Tibial artery (tissue), 4 donors: ENCODE measurements at regions not wholly inside any gene's neighbourhood (a gene's known extent, or its start where the extent isn't known, plus 50 kb on each side); places are given as distances from the start of the nearest gene placed in this dataset.

Experiments
- DNase-seq, 2 donors: peaks; one replicate each; pipeline ENCODE4 v3.0.0-alpha.2; 2019
- H3K27ac ChIP-seq, 2 donors: fragments of 200-600 bp; sonication (generic) in 1 of 2; 1 replicate in 1 of 2; 2 replicates in 1 of 2; pipeline ENCODE4 v1.5.1; 2018 to 2019; ENCODE audit warnings: mild to moderate bottlenecking in 1 of 2
- H3K27me3 ChIP-seq, 2 donors: fragments of 200-600 bp; sonication (generic) in 1 of 2; one replicate each; pipeline versions ENCODE4 v1.5.1 to v1.6.0; 2016 to 2019
- H3K36me3 ChIP-seq, 3 donors: fragments of 200-600 bp; sonication (generic) in 2 of 3; one replicate each; pipeline ENCODE4 v1.5.1; 2016 to 2019; ENCODE audit warnings: mild to moderate bottlenecking in 2 of 3
- H3K4me1 ChIP-seq, 4 donors: fragments of 200-600 bp; sonication (generic) in 2 of 4; 1 replicate in 3 of 4; 2 replicates in 1 of 4; pipeline ENCODE4 v1.5.1; 2016 to 2019
- H3K4me3 ChIP-seq, 2 donors: fragments of 200-600 bp; sonication (generic) in 1 of 2; 1 replicate in 1 of 2; 2 replicates in 1 of 2; pipeline ENCODE4 v1.5.1; 2018 to 2019; ENCODE audit warnings: mild to moderate bottlenecking in 2 of 2
- H3K9me3 ChIP-seq, 3 donors: fragments of 200-600 bp; sonication (generic) in 1 of 3; one replicate each; pipeline ENCODE4 v1.5.1; 2016 to 2019
- intact Hi-C: fragments of 100-400 bp; cut with DNase I; formaldehyde crosslinking; loops from one replicate; pipeline ENCODE4 v1.15.0; 2023; ENCODE audit warnings: low total_unique reads
- TF ChIP-seq, protein P1 (sequence below), 2 experiments: fragments of 200-600 bp in 1 of 2; fragments of 450-650 bp in 1 of 2; IDR thresholded peaks; one replicate each; pipeline ENCODE4 v1.5.1; 2017 to 2019; ENCODE audit warnings: antibody characterized with exemption in 2 of 2, mild to moderate bottlenecking in 1 of 2, moderate library complexity in 1 of 2

- TF ChIP-seq, protein P1, sequence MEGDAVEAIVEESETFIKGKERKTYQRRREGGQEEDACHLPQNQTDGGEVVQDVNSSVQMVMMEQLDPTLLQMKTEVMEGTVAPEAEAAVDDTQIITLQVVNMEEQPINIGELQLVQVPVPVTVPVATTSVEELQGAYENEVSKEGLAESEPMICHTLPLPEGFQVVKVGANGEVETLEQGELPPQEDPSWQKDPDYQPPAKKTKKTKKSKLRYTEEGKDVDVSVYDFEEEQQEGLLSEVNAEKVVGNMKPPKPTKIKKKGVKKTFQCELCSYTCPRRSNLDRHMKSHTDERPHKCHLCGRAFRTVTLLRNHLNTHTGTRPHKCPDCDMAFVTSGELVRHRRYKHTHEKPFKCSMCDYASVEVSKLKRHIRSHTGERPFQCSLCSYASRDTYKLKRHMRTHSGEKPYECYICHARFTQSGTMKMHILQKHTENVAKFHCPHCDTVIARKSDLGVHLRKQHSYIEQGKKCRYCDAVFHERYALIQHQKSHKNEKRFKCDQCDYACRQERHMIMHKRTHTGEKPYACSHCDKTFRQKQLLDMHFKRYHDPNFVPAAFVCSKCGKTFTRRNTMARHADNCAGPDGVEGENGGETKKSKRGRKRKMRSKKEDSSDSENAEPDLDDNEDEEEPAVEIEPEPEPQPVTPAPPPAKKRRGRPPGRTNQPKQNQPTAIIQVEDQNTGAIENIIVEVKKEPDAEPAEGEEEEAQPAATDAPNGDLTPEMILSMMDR (IDR thresholded peaks at IDR 0.05) = no peak
- intact Hi-C loops = no loop called here
These were observed 453.9 kb downstream of the SLITRK5 start for GRCh38 chr13:88125055-88125454.

GRCh38 chr13:88136098-88136790 lies 465.1 kb downstream of the SLITRK5 start:
- DNase-seq = no peak
- intact Hi-C loops = no loop called here
- no peaks in the 10 kb centered on the region for H3K27me3 ChIP-seq
- H3K9me3 ChIP-seq = no peaks in the 10 kb centered on the region
- TF ChIP-seq, protein P1 (IDR thresholded peaks at IDR 0.05) = no peak
- no peaks in the 10 kb centered on the region for H3K4me1 ChIP-seq
- H3K4me3 ChIP-seq = no peak overlapping the region
- H3K27ac ChIP-seq = no peak overlapping the region
- H3K36me3 ChIP-seq = no peaks in the 10 kb centered on the region

More at GRCh38 chr13:88125055-88125454, 453.9 kb downstream of the SLITRK5 start:
- H3K27ac ChIP-seq = no peak overlapping the region
- no peaks in the 10 kb centered on the region for H3K36me3 ChIP-seq
- no peak overlapping the region for H3K4me3 ChIP-seq
- H3K9me3 ChIP-seq = no peaks in the 10 kb centered on the region
- DNase-seq = no peak
- no peaks in the 10 kb centered on the region for H3K4me1 ChIP-seq
- H3K27me3 ChIP-seq = no peaks in the 10 kb centered on the region

GRCh38 chr13:88142653-88143052 lies 471.5 kb downstream of the SLITRK5 start:
- no peak for DNase-seq
- intact Hi-C loops = no loop called here
- TF ChIP-seq, protein P1 (IDR thresholded peaks at IDR 0.05) = no peak
- no peaks in the 10 kb centered on the region for H3K27me3 ChIP-seq
- no peak overlapping the region for H3K4me3 ChIP-seq
- no peak overlapping the region for H3K27ac ChIP-seq
- peaks cover 0 to 4% (median 0%) of the 10 kb centered on the region in 3 donors for H3K9me3 ChIP-seq
- no peaks in the 10 kb centered on the region for H3K4me1 ChIP-seq
- no peaks in the 10 kb centered on the region for H3K36me3 ChIP-seq

- Histone ChIP-seq H3K4me3 (no peak overlapping the region), H3K4me1 (no peaks in the 10 kb centered on the region)
- intact Hi-C loops = no loop called here
These were observed 473.4 kb downstream of the SLITRK5 start for GRCh38 chr13:88144580-88144979.

GRCh38 chr13:88153353-88153752 lies 482.2 kb downstream of the SLITRK5 start:
- H3K27me3 ChIP-seq = no peaks in the 10 kb centered on the region
- intact Hi-C loops = no loop called here
- TF ChIP-seq, protein P1 (IDR thresholded peaks at IDR 0.05) = no peak
- no peak overlapping the region for H3K27ac ChIP-seq
- no peak for DNase-seq
- H3K4me1 ChIP-seq = no peaks in the 10 kb centered on the region
- H3K4me3 ChIP-seq = no peak overlapping the region
- no peaks in the 10 kb centered on the region for H3K9me3 ChIP-seq
- no peaks in the 10 kb centered on the region for H3K36me3 ChIP-seq

More at GRCh38 chr13:88144580-88144979, 473.4 kb downstream of the SLITRK5 start:
- no peaks in the 10 kb centered on the region for H3K36me3 ChIP-seq
- no peaks in the 10 kb centered on the region for H3K27me3 ChIP-seq
- H3K27ac ChIP-seq = no peak overlapping the region
- H3K9me3 ChIP-seq = peaks cover 0 to 4% (median 0%) of the 10 kb centered on the region in 3 donors
- DNase-seq = no peak
- TF ChIP-seq, protein P1 (IDR thresholded peaks at IDR 0.05) = no peak
